SK-N-SH (cell line): ENCODE measurements at regions not wholly inside any gene's neighbourhood (a gene's known extent, or its start where the extent isn't known, plus 50 kb on each side); places are given as distances from the start of the nearest gene placed in this dataset.

Source experiments
- CTCF ChIP-seq: fragments of 200-600 bp; sonication (generic); IDR thresholded peaks from 2 replicates; pipeline ENCODE4 v1.6.1; 2017; ENCODE audit warnings: antibody characterized with exemption, mild to moderate bottlenecking, moderate library complexity
- ELF1 ChIP-seq: IDR thresholded peaks from 2 replicates; pipeline ENCODE4 v1.4.0; 2012
- EP300 ChIP-seq, 2 experiments: IDR thresholded peaks; 2 replicates each; pipeline versions ENCODE4 v1.4.0 to v1.6.1; 2012; ENCODE audit warnings: borderline replicate concordance in 1 of 2, low read depth in 1 of 2, low read length in 1 of 2
- FOSL2 ChIP-seq: IDR thresholded peaks from 2 replicates; pipeline ENCODE4 v1.4.0; 2012; ENCODE audit warnings: low read depth, mild to moderate bottlenecking, moderate library complexity, borderline replicate concordance
- FOXJ3 ChIP-seq: sonication (generic); formaldehyde crosslinking; IDR thresholded peaks from 2 replicates; pipeline ENCODE4 v1.5.1; 2020; ENCODE audit warnings: mild to moderate bottlenecking, missing genetic modification reagents
- JUND ChIP-seq: IDR thresholded peaks from 2 replicates; pipeline ENCODE4 v1.4.0; 2012
- SIN3A ChIP-seq: IDR thresholded peaks from 2 replicates; pipeline ENCODE4 v1.6.1; 2012; ENCODE audit warnings: low read depth, mild to moderate bottlenecking, low read length, moderate library complexity, borderline replicate concordance
- YY1 ChIP-seq: IDR thresholded peaks from 2 replicates; pipeline ENCODE4 v1.4.0; 2012; ENCODE audit warnings: low read depth, mild to moderate bottlenecking

DNA sequence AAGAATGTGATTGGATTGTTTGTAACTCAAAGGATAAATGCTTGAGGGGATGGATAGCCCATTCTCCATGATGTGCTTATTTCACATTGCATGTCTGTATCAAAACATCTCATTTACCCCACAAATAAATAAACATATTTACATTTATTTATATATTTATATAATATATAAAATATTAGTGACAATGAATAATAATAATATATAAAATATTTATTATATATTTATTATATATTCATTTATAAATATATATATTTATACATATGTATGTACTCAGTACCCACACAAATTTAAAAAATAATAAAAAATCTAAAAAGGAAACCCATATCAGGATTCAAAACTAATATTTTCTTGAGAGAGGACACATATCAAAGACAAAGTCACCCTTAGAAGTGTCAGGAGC is 429.9 kb downstream of the KCNJ2 start:
- TF ChIP-seq CTCF (no peak), JUND (no peak), SIN3A (no peak), YY1 (no peak), FOSL2 (no peak), FOXJ3 (CRISPR knock-in tag) (no peak), EP300 (IDR thresholded peaks at IDR 0.05; ENCODE audit: borderline replicate concordance in 1 of 2, low read depth in 1 of 2, low read length in 1 of 2) (no peak), ELF1 (no peak)
